IPS DF 19.7 (cell line): ENCODE measurements at regions not wholly inside any gene's neighbourhood (a gene's known extent, or its start where the extent isn't known, plus 50 kb on each side); places are given as distances from the start of the nearest gene placed in this dataset.

Source experiments
- DNase-seq: peaks from one replicate; pipeline ENCODE4 v3.0.0-alpha.2; 2013; ENCODE audit warnings: low read depth, low spot score

DNA sequence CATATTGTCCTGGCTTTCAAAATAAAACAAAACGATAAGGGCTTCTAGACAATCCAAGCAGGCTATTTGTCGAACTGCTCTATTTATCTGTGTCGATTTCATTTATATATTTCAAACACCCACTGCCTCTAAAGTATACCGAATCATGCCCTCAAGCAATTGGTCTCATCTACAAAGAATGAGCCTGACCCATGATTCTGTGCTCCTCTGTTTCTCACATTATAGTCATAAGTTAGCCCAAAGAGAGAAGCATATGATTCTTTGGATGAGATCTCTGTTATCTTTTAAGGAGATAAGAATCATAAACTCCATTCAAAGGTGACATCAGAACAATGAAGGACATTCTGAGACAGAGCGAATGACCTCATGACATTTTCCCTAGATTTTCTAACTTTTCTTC, 191.1 kb downstream of the MAP2K6 start:
- DNase-seq, result no peak

DNA sequence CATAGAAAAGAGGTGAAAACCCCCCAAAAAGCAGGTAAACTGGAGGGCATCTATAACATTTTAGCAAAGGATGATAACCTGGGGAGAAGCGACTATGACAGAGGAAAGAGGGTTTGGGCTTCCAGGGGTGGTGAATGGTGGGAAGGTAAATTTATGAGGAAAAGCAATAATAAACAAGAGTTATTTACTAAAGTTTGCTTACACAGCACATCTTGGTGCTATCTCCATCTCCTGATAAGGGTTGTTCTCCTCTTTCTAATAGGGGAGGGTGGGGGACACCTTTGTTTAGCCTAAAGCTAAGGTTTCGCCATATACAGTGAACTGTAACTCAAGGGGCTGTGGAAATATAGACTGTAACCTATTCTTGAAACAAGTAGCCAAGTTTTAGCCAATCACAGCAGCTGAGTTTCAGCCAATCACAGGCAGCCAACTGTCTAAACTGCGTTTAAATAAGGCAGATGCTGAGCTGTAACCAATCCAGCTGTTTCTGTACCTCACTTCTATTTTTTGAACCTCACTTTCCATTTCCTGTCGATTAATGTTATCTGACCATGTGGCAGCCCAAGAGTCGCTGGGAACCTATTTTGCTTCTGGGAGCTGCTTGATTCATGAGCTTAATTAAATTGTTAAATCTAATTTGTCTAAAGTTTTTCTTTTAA, 191.8 kb downstream of the MAP2K6 start:
- DNase-seq, result no peak

DNA sequence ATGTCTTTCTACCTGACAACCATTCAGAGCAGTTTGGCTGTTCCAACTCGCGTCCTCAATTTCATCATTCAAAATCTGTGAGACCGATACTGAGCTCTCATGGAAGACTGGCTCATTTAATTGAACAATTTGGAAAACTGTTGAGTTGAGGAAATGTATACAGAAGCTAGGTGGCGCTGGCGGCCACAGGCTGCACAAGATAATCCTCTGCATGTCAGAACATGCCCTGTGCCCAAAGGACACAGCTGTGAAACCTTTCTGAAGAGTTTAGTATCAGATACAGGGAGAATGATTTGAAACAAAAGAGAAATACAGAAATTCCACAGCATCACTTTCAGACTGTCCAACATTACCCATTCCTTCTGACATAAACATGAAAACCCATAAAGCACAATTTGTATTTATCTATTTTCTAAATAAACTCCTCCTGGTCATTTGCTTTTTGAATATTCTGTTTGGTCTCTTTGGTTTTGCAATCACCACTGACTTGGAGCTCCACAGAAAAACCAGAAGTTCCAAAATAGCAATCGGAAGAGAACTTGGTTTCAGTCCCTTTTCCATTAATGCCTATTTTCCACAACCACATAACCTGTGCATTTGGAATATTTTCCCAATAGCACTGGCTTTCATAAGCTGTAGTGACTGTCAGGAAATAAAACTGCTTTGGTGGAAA, 192.8 kb downstream of the MAP2K6 start:
- peak; percentile 45 for DNase-seq

DNA sequence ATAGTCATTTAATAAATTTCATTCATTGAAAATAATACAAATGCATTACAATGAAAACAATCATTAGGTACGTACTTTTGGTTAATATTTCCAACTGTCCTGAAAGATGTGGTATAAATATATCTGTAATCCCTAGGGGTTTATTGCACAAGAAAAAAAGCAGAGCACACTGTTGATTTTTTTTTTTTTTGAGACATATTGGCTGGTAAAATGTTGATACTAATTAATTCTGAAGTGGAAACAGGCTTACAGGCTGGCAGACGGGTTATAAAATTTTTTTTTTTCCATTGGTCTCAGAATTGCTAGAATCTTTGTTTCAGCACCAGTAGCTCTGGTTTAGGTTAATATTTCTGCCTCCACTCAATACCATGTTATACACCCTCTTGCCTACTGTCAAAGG, 193.6 kb downstream of the MAP2K6 start:
- no peak for DNase-seq

DNA sequence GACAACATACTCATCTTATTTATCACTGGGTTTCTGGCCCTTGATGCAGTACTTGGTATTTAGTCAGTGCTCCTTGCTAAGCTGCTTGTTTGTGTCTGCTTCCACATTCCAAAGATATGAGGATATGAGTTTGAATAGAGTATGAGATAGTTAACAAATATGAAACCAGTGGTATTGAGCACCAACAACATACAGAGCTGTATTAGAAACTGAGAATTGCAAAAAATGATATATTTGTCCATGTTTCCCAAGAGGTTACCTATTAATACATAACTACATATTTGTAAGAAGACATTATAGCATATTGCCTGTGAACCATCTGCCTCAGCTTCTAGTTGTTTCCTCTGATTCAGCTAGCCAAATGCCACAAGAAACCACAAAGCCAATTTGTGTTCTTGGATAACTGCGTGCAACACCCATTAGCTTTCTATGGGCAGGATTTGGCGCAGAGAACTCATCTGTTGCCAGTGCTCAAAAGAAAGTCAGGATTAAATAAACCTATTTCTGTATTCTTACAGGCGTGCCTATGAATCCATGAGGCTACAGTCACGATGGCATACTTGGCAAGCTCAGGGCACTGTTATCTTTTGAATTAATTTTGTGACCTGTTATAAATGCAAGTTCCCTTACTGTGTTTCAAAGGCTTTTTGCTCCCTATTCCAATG, 194.4 kb downstream of the MAP2K6 start:
- DNase-seq, result no peak

DNA sequence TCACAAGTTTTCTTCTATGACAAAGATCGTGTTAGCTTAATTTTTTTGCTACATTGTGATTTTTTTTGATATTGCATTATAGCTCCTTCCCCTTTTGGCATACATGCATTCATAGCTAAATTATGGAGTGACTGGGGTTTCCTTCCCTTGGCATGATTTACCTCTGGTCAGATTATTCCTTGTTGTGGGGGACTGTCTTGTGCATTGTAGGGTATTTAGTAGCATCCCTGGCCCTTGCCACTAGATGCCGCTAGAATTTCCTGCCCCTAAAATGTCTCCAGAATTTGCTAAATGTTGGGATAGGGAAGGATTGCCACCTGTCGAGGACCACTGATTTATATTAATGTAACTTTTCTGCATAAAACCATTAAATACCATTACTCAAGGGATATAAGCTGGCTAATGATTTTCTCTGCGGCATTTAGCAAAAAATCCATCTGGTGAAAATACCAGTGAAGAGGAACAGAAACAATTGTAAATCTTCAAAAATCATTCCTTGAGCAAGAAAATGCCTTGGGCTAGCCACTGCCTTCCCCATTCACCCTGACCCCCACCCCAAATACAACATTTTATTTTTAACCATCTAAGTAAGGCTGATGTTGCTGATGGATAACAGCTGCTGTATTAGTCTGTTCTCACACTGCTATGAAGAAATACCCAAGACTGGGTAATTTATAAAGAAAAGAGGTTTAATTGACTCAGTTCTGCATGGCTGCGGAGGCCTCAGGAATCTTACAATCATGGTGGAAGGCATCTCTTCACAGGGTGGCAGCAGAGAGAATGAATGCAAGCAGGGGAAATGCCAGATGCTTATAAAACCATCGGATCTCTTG, 195.2 kb downstream of the MAP2K6 start:
- no peak for DNase-seq

DNA sequence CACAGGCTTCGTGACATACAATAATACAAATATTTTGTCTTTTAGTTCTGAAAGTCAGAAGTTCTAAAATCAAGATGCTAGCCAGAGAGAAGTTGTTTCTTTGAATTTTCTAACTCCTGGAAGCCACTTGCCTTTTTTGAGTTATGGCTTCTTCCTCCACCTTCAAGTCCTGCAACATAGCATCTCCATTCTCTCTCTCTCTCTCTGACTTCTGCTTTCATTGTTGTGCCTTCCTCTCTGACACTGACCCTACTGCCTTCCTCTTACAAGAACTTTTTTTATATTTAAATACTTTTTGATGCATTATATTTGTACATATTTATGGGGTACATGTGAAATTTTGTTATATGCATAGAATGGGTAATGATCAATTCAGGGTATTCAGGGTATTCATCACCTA, 205.9 kb downstream of the MAP2K6 start:
- no peak for DNase-seq

DNA sequence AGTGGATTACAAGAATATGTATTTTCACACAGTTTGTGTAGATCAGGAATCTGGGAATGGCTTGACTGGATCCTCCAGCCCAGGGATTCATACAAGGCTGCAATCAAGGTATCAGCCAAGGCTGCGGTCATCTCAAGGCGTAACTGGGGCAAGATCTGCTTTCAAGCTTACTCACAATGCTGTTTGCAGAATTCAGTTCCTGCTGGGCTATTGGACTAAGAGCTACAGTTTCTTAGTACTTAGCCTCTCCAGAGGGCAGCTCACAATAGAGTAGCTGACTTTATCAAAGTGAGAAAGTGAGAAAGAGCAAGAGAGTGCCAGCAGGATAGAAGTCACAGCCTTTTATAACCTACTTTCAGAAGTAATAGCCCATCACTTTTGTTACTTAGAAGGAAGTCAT, 211.0 kb downstream of the MAP2K6 start:
- no peak for DNase-seq

DNA sequence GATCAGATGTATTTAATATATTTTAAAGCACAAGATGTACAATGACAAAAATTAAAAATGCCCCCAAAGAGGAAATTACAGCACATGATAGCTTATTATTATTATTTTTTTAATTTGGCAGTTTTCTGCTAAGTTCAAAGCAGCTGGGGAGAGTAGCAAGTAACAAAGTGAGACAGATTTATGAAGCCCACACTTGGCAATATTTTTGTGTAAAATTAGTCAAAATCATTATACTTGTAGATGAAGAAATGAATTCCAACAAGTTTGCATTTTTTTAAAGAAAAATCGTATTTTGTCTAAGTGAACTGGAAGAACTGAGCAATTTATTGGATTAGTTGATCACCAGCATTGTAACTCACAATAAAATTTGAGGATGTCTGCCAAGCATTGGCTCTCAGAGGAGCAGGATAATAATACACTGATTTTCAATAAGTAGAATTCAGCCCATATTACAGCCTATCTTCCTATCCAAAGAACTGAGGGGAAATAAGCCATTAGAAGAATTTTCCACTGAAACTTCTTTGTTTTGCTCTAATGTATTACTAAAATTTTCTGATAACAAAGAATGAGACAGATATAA, 215.6 kb downstream of the MAP2K6 start:
- DNase-seq, result no peak

DNA sequence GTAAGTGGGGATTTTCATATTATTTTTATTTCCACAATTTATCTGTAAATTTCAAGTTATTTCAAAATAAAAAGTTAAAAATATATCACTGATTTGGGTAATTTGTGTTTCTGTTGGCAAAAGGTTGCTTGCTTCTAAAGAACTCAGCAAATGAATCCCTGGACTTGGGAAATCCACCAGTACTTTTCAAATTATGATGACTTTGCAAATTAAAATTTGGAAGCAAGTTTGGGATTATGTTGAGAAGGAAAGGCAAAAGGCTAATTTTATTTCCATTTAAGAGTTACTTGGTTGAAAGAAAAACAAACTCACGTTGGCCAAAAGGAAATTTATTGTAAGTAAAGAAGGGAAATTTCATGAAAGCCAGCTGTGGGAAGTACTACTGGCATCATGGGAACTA, 220.3 kb downstream of the MAP2K6 start:
- no peak for DNase-seq

DNA sequence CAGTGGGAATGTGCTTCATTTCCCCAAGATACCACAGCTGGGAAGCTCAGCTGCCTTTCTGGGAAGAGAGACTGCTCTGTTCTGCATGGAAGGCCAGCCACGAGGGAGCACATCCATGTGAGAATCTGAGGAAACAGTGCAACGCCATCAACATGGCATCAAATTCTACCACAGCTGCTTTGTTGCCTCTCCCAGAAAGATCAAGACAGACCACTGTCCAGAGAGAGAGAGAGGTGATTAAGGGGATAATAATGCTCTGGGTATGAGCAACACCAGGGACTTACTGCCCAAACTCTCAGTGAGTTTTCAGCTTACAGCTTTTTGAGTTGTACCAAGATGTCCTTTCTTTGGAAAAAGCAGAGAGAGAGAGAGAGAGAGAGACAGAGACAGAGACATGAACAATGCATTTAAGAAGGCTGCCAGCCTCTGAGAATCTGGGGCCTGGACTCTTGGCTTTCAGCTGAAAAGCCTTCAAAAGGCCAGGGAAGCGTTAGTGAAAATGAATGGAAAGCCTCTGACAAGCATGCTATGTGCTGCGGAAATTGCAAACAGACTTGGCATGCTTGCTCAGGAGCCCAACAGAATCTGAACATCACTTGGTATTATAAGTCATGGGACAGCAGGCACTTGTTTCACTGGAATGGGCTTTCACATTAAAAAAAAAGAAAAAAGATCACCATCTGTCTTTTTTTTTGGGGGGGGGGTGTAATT, 223.1 kb downstream of the MAP2K6 start:
- DNase-seq, result no peak

DNA sequence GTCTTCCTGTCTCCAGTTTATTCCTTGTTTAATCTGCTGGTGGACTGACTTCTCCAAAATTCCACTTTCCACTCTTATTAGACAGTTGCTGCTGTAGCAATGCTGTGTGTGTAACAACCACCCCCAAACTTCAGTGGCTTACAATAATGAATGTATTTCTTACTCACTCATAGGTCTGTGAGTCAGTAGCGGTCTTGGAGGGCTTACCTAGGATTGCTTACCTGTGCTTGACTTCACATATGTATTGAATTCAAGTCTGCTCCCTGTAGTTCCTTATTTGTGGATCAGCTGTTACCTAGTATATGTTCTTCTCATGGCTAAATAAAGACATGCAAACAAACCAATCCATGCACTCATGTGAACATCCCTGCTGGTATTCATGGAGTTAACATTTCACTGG, 224.6 kb downstream of the MAP2K6 start:
- no peak for DNase-seq

DNA sequence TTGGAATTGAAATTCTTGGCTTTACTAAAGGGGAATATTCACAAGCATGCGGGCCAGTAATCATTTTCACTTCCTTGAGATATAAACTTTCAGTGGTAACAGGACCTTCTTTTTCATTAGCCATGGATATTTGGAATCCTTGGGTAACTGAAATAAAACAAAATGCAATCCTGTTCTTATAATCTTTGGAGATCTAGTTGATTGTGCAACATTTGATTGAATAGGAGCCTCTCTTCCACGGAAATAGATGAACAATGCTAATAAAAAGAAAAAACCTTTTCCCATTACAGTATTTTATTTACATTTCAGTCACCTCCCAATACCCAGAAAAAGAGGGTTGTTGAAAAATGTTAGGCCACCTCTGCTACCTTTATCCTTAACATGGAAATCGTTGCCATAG, 225.6 kb downstream of the MAP2K6 start:
- no peak for DNase-seq

DNA sequence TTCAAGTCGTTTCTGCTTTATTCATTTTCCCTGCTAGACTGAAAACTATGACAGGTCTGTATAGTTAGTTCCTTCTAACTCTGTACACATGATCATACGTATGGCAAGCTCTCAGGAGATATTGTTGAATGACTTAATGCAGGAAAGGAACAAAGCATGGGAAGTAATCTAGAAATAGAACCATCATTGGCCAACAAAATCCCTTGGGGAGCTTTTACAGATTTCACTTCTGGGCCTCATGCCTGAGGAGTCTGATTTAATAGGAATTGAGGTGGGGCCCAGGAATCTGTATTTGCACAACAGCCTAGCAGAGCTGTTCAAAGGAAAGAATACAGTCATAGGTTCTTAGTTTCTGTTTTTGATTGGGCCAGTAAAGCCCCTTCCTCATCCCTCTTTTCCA, 229.2 kb downstream of the MAP2K6 start:
- no peak for DNase-seq

DNA sequence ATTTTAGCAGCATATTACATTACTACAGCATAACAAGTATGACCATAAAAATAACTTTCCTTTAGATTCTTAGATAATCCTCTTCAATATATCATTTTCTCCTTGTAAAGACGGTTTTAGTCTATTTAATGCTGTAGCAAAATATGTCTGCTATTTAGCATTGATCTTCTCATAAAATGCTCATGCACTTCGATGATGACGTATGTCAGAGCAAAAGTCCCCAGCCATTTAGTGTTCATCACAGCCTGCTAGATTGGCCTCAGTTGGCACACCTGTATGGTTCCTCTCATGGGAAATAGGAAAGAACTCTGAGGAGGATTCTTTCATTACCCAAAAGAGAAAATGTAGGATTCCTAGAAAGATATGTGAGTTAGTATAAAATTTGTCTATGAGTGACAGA, 232.2 kb downstream of the MAP2K6 start:
- DNase-seq, result no peak

DNA sequence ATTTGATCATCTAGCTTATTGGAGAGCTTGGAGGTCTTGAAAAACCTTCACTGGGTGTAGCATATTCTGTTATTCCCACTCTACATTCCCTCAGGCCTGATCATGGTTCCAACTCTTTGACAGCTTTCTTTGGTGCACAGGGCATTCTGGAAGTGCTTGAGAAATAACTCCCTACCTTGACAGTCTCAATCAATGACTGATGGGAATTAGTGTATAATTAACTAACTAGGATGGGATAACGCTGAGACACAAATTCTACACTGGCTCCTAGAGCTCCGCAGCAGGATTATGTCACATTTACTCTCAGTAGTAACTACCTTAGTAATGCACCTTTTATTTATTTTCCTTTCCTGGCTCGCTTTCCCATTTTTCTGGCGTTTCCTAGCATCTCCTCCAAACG, 236.4 kb downstream of the MAP2K6 start:
- no peak for DNase-seq

DNA sequence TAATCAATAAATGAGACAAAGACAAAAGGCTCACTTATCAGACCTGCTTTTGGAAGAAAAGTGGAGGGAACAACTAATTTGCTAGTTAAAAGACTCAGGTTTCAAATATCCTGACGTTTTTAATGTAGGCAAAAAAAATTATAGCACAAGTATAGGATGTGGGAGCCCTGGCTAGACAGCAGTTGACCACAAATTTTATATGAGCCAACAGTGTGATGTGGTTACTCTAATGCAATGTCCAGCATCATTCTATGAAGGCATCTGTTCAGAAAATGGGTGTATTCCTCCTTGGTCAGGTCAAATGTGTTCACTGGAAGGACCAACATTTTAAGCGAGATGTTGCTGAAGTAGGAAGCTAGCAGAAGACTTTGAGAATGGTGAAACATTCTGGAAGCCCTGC, 237.4 kb downstream of the MAP2K6 start:
- no peak for DNase-seq

DNA sequence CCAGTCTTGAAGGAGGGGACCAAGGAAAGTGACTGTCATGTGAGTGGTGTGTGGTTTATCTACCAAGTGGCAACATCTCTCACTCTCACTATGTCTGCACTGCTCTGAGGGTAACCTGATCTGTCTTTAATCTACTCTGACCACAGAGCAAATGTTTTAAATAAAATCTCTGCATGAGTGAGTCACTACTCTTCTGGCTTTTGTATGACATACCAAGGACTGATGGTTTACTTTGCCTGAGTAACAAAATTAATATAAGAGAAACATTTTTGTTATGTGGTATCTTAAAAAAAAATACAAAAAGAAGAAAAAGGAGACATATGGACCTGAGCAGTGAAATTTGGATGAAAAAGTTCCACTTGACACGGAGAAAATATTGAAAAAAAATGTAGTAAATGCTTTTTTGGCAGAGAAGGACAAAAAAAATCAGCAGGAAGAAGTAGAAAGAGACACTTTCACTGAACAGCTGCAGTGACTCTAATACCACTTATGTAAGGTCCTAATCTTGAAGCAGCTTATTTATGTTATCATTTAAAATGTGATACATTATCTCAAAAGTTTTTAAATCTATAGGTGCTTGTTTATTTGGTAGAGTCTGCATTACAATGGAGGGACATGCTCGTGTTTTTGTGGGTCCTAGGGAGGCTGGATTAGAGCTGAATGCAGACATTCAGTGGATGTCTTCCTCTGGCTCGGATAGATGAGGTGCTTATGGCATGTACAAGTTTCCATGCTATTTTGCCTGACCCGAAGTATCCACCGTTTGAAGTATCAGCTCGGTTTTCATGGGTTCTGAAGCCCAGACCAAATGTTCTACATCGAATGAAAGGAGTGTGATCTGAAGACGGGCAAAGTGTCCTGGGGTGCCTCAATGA, 240.7 kb downstream of the MAP2K6 start:
- DNase-seq, result no peak

DNA sequence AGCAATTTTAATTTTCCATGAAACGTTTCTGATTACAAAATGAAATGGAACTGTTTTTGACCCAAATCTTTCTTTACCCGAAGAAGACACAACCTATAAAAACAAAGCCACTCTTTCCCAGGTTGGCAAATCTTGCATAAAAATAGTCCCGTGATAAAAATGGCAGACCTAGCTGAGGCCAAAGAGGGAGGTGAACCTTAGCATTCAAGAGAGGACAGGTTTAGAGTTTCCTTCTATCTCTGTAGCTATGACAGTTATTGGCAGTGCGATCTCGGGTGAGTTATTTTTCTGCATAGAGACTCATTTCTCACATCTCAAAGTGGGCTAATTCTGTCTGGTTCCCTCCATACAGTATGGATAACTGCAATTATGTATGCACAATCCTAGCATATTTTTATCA, 241.4 kb downstream of the MAP2K6 start:
- DNase-seq, result no peak

DNA sequence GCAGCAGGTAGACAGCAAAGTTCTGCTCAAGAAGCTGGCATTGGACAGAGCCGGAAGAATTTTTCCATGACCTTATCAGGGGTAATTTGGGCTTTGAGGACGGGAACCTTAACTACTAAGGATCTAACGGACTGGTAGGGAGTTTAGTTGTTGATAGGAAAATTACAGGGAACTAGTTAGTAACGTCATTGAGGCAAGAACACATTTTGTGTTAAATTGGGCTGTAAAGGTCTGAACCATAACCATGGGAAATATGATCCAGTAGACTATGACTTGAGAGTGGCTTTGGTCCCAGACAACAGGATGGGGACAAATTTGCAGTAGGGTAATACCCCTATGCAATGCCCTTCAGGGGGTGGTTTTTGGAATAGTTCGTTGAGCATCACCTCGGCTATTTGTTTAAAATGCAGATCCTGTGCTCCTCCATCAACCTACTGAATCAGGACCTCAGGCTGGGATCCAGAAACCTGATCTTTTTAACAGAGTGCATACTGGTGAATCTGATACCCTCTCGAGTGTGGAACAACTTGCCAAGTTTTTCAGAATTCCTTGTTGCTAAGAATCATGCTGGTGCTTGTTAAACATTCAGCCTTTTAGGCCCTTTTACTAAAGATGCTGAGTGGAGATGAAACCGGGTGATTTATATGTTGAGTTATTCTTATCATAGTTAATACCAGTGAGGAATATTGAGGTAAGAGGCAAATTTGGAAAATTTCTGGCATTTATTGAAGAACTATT, 255.1 kb downstream of the MAP2K6 start:
- no peak for DNase-seq
